ENCODE measurements at regions not wholly inside any gene's neighbourhood (a gene's known extent, or its start where the extent isn't known, plus 50 kb on each side); places are given as distances from the start of the nearest gene placed in this dataset.

- TF ChIP-seq CTCF (IDR thresholded peaks at IDR 0.05): no peak
- H3K27ac ChIP-seq: no peak overlapping the region
- no peaks in the 10 kb centered on the region for H3K27me3 ChIP-seq (replicated peaks; ENCODE audit: insufficient read depth)
- DNase-seq (ENCODE audit: low spot score) (no peak), ATAC-seq (ENCODE audit: insufficient number of reproducible peaks, low FRiP score, low read depth) (no peak)
- H3K36me3 ChIP-seq: no peaks in the 10 kb centered on the region
- H3K4me1 ChIP-seq (ENCODE audit: control insufficient read depth in 1 of 2, low read depth in 2 of 2): no peaks in the 10 kb centered on the region
- no peak overlapping the region for H3K4me3 ChIP-seq
- H3K9me3 ChIP-seq: no peaks in the 10 kb centered on the region
These were observed 515.2 kb upstream of the RGS18 start for GRCh38 chr1:191643060-191643459.

DNA sequence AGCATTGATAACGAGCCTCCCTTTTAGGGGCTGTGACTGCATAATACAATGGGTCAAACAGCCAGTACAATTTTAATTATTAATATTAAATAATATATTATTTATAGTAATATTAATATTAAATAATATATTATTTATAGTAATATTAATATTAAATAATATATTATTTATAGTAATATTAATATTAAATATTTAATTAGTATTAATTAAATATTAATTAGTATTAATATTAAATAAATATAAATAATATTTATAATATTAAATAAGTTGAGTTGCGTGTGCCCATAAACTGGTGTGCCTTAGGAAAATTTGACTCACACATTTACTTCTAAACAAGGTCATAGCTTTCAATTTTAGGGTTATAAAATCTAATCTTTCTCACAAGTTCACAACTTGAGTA lies 509.3 kb upstream of the RGS18 start:
- ATAC-seq (ENCODE audit: insufficient number of reproducible peaks, low FRiP score, low read depth) (no peak), DNase-seq (ENCODE audit: low spot score) (no peak)
- H3K4me1 ChIP-seq (ENCODE audit: control insufficient read depth in 1 of 2, low read depth in 2 of 2): peaks cover 0 to 9% of the 10 kb centered on the region in 2 donors
- H3K4me3 ChIP-seq: no peak overlapping the region
- H3K9me3 ChIP-seq: no peaks in the 10 kb centered on the region
- TF ChIP-seq CTCF (IDR thresholded peaks at IDR 0.05): no peak
- no peaks in the 10 kb centered on the region for H3K27me3 ChIP-seq (replicated peaks; ENCODE audit: insufficient read depth)
- no peak overlapping the region for H3K27ac ChIP-seq
- no peaks in the 10 kb centered on the region for H3K36me3 ChIP-seq

GRCh38 chr1:191662051-191662450 lies 496.2 kb upstream of the RGS18 start:
- no peak for DNase-seq (ENCODE audit: low spot score)
- ATAC-seq (ENCODE audit: insufficient number of reproducible peaks, low FRiP score, low read depth): no peak
- Histone ChIP-seq H3K4me3 (no peak overlapping the region), H3K9me3 (no peaks in the 10 kb centered on the region), H3K4me1 (ENCODE audit: control insufficient read depth in 1 of 2, low read depth in 2 of 2) (no peaks in the 10 kb centered on the region), H3K27me3 (replicated peaks; ENCODE audit: insufficient read depth) (no peaks in the 10 kb centered on the region), H3K36me3 (no peaks in the 10 kb centered on the region), H3K27ac (no peak overlapping the region)
- no peak for TF ChIP-seq CTCF (IDR thresholded peaks at IDR 0.05)

DNA sequence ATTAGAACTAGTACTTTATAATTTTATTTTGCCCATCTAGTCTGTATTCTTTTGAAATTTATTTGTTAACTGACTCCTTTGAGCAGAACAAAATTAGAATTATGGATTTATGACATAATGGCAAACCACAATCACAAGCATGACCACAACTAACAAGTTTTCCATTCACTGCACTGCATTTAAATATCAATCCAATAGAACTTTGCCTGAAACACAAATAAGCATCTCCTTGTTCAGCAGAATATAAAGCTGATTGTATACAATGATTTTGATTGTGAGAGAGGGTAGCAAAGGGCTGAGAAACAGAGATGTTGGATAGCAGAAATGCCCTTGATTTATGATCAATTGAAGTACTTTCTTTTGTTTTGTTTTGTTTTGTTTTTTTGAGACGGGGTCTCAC lies 495.5 kb upstream of the RGS18 start:
- Histone ChIP-seq H3K9me3 (no peaks in the 10 kb centered on the region), H3K4me3 (no peak overlapping the region), H3K27ac (no peak overlapping the region), H3K27me3 (replicated peaks; ENCODE audit: insufficient read depth) (no peaks in the 10 kb centered on the region), H3K4me1 (ENCODE audit: control insufficient read depth in 1 of 2, low read depth in 2 of 2) (no peaks in the 10 kb centered on the region), H3K36me3 (no peaks in the 10 kb centered on the region)
- TF ChIP-seq CTCF (IDR thresholded peaks at IDR 0.05): no peak
- DNase-seq (ENCODE audit: low spot score) (no peak), ATAC-seq (ENCODE audit: insufficient number of reproducible peaks, low FRiP score, low read depth) (no peak)

GRCh38 chr1:191668525-191668924 lies 489.7 kb upstream of the RGS18 start:
- Histone ChIP-seq H3K9me3 (no peaks in the 10 kb centered on the region), H3K4me3 (no peak overlapping the region), H3K36me3 (no peaks in the 10 kb centered on the region), H3K27me3 (replicated peaks; ENCODE audit: insufficient read depth) (no peaks in the 10 kb centered on the region), H3K27ac (no peak overlapping the region), H3K4me1 (ENCODE audit: control insufficient read depth in 1 of 2, low read depth in 2 of 2) (no peaks in the 10 kb centered on the region)
- no peak for TF ChIP-seq CTCF (IDR thresholded peaks at IDR 0.05)
- ATAC-seq (ENCODE audit: insufficient number of reproducible peaks, low FRiP score, low read depth): no peak
- no peak for DNase-seq (ENCODE audit: low spot score)
